DOHH2 (cell line): ENCODE measurements at regions not wholly inside any gene's neighbourhood (a gene's known extent, or its start where the extent isn't known, plus 50 kb on each side); places are given as distances from the start of the nearest gene placed in this dataset.

ENCODE experiments used
- EZH2phosphoT487 ChIP-seq: fragments of 200-600 bp; sonication (generic); IDR thresholded peaks from 2 replicates; pipeline ENCODE4 v1.6.1; 2017; ENCODE audit warnings: borderline replicate concordance, mild to moderate bottlenecking, antibody characterized with exemption, low read length, moderate library complexity, mixed read lengths
- TF ChIP-seq, protein P1 (sequence below): fragments of 200-600 bp; sonication (generic); IDR thresholded peaks from one replicate; pipeline ENCODE4 v1.5.1; 2014; ENCODE audit warnings: antibody characterized with exemption, mild to moderate bottlenecking, low read depth, low read length; ENCODE audit not compliant: poor library complexity, severe bottlenecking

DNA sequence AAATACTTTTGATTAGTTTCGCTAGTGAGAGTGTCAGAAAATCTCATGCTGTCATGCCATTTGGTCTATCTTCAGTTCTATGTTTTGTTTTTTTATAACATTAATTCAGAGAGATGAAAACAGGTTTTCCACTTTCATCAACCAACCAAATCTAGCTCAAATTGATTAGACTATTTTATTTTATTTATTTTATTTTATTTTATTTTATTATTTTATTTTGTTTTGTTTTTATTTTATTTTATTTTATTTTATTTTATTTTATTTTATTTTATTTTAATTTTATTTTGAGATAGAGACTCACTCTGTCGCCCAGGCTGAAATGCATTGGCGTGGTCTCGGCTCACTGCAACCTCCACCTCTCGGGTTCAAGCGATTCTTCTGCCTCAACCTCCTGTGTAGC is 1391.0 kb upstream of the ADGRB3 start:
- TF ChIP-seq, protein P1, sequence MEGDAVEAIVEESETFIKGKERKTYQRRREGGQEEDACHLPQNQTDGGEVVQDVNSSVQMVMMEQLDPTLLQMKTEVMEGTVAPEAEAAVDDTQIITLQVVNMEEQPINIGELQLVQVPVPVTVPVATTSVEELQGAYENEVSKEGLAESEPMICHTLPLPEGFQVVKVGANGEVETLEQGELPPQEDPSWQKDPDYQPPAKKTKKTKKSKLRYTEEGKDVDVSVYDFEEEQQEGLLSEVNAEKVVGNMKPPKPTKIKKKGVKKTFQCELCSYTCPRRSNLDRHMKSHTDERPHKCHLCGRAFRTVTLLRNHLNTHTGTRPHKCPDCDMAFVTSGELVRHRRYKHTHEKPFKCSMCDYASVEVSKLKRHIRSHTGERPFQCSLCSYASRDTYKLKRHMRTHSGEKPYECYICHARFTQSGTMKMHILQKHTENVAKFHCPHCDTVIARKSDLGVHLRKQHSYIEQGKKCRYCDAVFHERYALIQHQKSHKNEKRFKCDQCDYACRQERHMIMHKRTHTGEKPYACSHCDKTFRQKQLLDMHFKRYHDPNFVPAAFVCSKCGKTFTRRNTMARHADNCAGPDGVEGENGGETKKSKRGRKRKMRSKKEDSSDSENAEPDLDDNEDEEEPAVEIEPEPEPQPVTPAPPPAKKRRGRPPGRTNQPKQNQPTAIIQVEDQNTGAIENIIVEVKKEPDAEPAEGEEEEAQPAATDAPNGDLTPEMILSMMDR, result no peak
- no peak for TF ChIP-seq EZH2phosphoT487
